Ishikawa (cell line): ENCODE measurements at regions not wholly inside any gene's neighbourhood (a gene's known extent, or its start where the extent isn't known, plus 50 kb on each side); places are given as distances from the start of the nearest gene placed in this dataset.

ENCODE experiments used
- CEBPB ChIP-seq: IDR thresholded peaks from 2 replicates; pipeline ENCODE4 v1.6.1; 2012
- CREB1 ChIP-seq: IDR thresholded peaks from 2 replicates; pipeline ENCODE4 v1.6.1; 2012; ENCODE audit warnings: low read depth
- EGR1 ChIP-seq: IDR thresholded peaks from 2 replicates; pipeline ENCODE4 v1.6.1; 2012
- EP300 ChIP-seq: IDR thresholded peaks from 2 replicates; pipeline ENCODE4 v1.6.1; 2012; ENCODE audit warnings: borderline replicate concordance
- FOXM1 ChIP-seq: IDR thresholded peaks from 2 replicates; pipeline ENCODE4 v1.6.1; 2012; ENCODE audit warnings: low read depth, borderline replicate concordance
- MAX ChIP-seq: IDR thresholded peaks from 2 replicates; pipeline ENCODE4 v1.6.1; 2012
- NFIC ChIP-seq: IDR thresholded peaks from 2 replicates; pipeline ENCODE4 v1.6.1; 2012
- RAD21 ChIP-seq: IDR thresholded peaks from 2 replicates; pipeline ENCODE4 v1.6.1; 2012; ENCODE audit warnings: low read depth
- REST ChIP-seq: IDR thresholded peaks from 2 replicates; pipeline ENCODE4 v1.6.1; 2012; ENCODE audit warnings: low read depth, mild to moderate bottlenecking
- TAF1 ChIP-seq: IDR thresholded peaks from 2 replicates; pipeline ENCODE4 v1.6.1; 2012; ENCODE audit warnings: low read depth, mild to moderate bottlenecking
- TCF12 ChIP-seq: IDR thresholded peaks from 2 replicates; pipeline ENCODE4 v1.6.1; 2012; ENCODE audit warnings: low read depth
- TEAD4 ChIP-seq: IDR thresholded peaks from 2 replicates; pipeline ENCODE4 v1.6.1; 2012
- USF1 ChIP-seq: IDR thresholded peaks from 2 replicates; pipeline ENCODE4 v1.6.1; 2012
- YY1 ChIP-seq: IDR thresholded peaks from 2 replicates; pipeline ENCODE4 v1.6.1; 2012; ENCODE audit warnings: low read depth
- ZBTB7A ChIP-seq: IDR thresholded peaks from 2 replicates; pipeline ENCODE4 v1.6.1; 2012; ENCODE audit warnings: low read depth

GRCh38 chr2:58708565-58708964, 467.4 kb upstream of the FANCL start:
- TF ChIP-seq CEBPB: no peak
- TF ChIP-seq REST: no peak
- no peak for TF ChIP-seq YY1
- TF ChIP-seq USF1: no peak
- no peak for TF ChIP-seq FOXM1
- TF ChIP-seq MAX: no peak
- TF ChIP-seq EP300: no peak
- no peak for TF ChIP-seq TAF1
- no peak for TF ChIP-seq EGR1
- no peak for TF ChIP-seq ZBTB7A
- no peak for TF ChIP-seq NFIC
- TF ChIP-seq TCF12: no peak
- TF ChIP-seq CREB1: no peak
- no peak for TF ChIP-seq RAD21
- no peak for TF ChIP-seq TEAD4

GRCh38 chr2:58702302-58702885, 461.3 kb upstream of the FANCL start:
- TF ChIP-seq EGR1 (no peak), REST (no peak), CREB1 (no peak), NFIC (no peak), ZBTB7A (no peak), USF1 (no peak), TEAD4 (no peak), CEBPB (no peak), RAD21 (no peak), EP300 (no peak), YY1 (no peak), MAX (no peak), FOXM1 (no peak), TCF12 (no peak), TAF1 (no peak)

- TF ChIP-seq REST: no peak
- TF ChIP-seq FOXM1: no peak
- TF ChIP-seq EP300: no peak
- no peak for TF ChIP-seq ZBTB7A
- no peak for TF ChIP-seq CEBPB
- no peak for TF ChIP-seq TEAD4
- no peak for TF ChIP-seq TAF1
- no peak for TF ChIP-seq CREB1
- no peak for TF ChIP-seq TCF12
- TF ChIP-seq NFIC: no peak
- no peak for TF ChIP-seq EGR1
- no peak for TF ChIP-seq YY1
- TF ChIP-seq RAD21: no peak
- TF ChIP-seq MAX: no peak
- no peak for TF ChIP-seq USF1
Observed at GRCh38 chr2:58701688-58702301, 460.7 kb upstream of the FANCL start.
